ENCODE measurements at regions not wholly inside any gene's neighbourhood (a gene's known extent, or its start where the extent isn't known, plus 50 kb on each side); places are given as distances from the start of the nearest gene placed in this dataset.
A peak's percentile ranks its signal among the peaks of the same experiment; 100 is the strongest.

- Histone ChIP-seq H3K27me3 (ENCODE audit: control insufficient read depth, insufficient read depth, low read length) (no peaks in the 10 kb centered on the region), H3K4me3 (ENCODE audit: low read depth, low read length) (no peak overlapping the region), H3K36me3 (ENCODE audit: control insufficient read depth, insufficient read depth, low read length) (no peaks in the 10 kb centered on the region)
- CTCF ChIA-PET: no interaction called here
- POLR2A ChIA-PET: no interaction called here
- TF ChIP-seq CTCF (IDR thresholded peaks at IDR 0.05; ENCODE audit: insufficient read depth, low read depth, low read length): no peak
- peak; percentile 89 for DNase-seq (ENCODE audit: low read depth)
These were observed 1151.9 kb upstream of the GOT2 start for GRCh38 chr16:59886021-59886420.

- CTCF ChIA-PET: interaction anchor here (0.6 kb wide), 1 partner anchor 34 kb away, joined by 3 read pairs; no protein-coding TSS in a partner anchor
- TF ChIP-seq CTCF (IDR thresholded peaks at IDR 0.05; ENCODE audit: insufficient read depth, low read depth, low read length): no peak
- Histone ChIP-seq H3K36me3 (ENCODE audit: control insufficient read depth, insufficient read depth, low read length) (no peaks in the 10 kb centered on the region), H3K27me3 (ENCODE audit: control insufficient read depth, insufficient read depth, low read length) (no peaks in the 10 kb centered on the region), H3K4me3 (ENCODE audit: low read depth, low read length) (no peak overlapping the region)
- DNase-seq (ENCODE audit: low read depth): no peak
- POLR2A ChIA-PET: no interaction called here
These were observed 1147.3 kb upstream of the GOT2 start for GRCh38 chr16:59881376-59881775.

- Histone ChIP-seq H3K36me3 (ENCODE audit: control insufficient read depth, insufficient read depth, low read length) (no peaks in the 10 kb centered on the region), H3K27me3 (ENCODE audit: control insufficient read depth, insufficient read depth, low read length) (no peaks in the 10 kb centered on the region), H3K4me3 (ENCODE audit: low read depth, low read length) (no peak overlapping the region)
- ChIA-PET POLR2A (no interaction called here), CTCF (no interaction called here)
- DNase-seq (ENCODE audit: low read depth): no peak
- no peak for TF ChIP-seq CTCF (IDR thresholded peaks at IDR 0.05; ENCODE audit: insufficient read depth, low read depth, low read length)
These were observed 1146.5 kb upstream of the GOT2 start for GRCh38 chr16:59880611-59881010.

- Histone ChIP-seq H3K27me3 (ENCODE audit: control insufficient read depth, insufficient read depth, low read length) (no peaks in the 10 kb centered on the region), H3K36me3 (ENCODE audit: control insufficient read depth, insufficient read depth, low read length) (no peaks in the 10 kb centered on the region), H3K4me3 (ENCODE audit: low read depth, low read length) (no peak overlapping the region)
- no peak for DNase-seq (ENCODE audit: low read depth)
- ChIA-PET CTCF (no interaction called here), POLR2A (no interaction called here)
- TF ChIP-seq CTCF (IDR thresholded peaks at IDR 0.05; ENCODE audit: insufficient read depth, low read depth, low read length): no peak
These were observed 1144.9 kb upstream of the GOT2 start for GRCh38 chr16:59878999-59879398.

GRCh38 chr16:59878479-59878878 lies 1144.4 kb upstream of the GOT2 start:
- Histone ChIP-seq H3K4me3 (ENCODE audit: low read depth, low read length) (no peak overlapping the region), H3K36me3 (ENCODE audit: control insufficient read depth, insufficient read depth, low read length) (no peaks in the 10 kb centered on the region), H3K27me3 (ENCODE audit: control insufficient read depth, insufficient read depth, low read length) (no peaks in the 10 kb centered on the region)
- ChIA-PET CTCF (no interaction called here), POLR2A (no interaction called here)
- no peak for DNase-seq (ENCODE audit: low read depth)
- no peak for TF ChIP-seq CTCF (IDR thresholded peaks at IDR 0.05; ENCODE audit: insufficient read depth, low read depth, low read length)

Measured in BJ (cell line).